ENCODE measurements at regions not wholly inside any gene's neighbourhood (a gene's known extent, or its start where the extent isn't known, plus 50 kb on each side); places are given as distances from the start of the nearest gene placed in this dataset.
"Not testable (repeated sequence)": the region's sequence is repeated elsewhere in the genome, so short reads cannot be mapped to it uniquely, and the experiment has no call there.

DNA sequence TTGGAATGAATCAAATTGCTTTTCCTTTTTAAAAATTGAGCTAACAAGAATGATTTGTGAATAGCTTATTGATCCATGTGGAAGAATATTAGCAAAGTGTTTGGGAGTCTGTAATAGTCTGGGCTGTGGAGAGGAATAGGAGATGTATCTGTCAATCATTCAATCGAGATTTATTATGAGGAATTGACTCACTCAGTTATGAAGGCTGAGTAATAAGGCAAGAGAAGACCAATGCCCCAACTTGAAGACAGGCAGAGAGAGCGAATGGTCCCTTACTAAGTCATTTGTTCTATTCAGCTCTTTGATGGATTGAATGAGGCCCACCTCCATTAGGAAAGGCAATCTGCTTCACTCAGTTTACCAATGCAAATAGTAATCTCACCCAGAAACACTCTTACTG is 403.0 kb downstream of the CD83 start:
- DNase-seq (ENCODE audit: low read depth, low spot score): no peak
- no peak overlapping the region for H3K4me3 ChIP-seq (ENCODE audit: low read depth, low read length)
- in situ Hi-C loops (cut with HindIII; ENCODE audit: low sequenced_read_pairs): no loop called here
- no peak for TF ChIP-seq CTCF (IDR thresholded peaks at IDR 0.05; ENCODE audit: low read depth, low read length)

- no peak overlapping the region for H3K4me3 ChIP-seq (ENCODE audit: low read depth, low read length)
- in situ Hi-C loops (cut with HindIII; ENCODE audit: low sequenced_read_pairs): no loop called here
- DNase-seq (ENCODE audit: low read depth, low spot score): no peak
- no peak for TF ChIP-seq CTCF (IDR thresholded peaks at IDR 0.05; ENCODE audit: low read depth, low read length)
These were observed 403.6 kb downstream of the CD83 start for GRCh38 chr6:14521141-14521540.

DNA sequence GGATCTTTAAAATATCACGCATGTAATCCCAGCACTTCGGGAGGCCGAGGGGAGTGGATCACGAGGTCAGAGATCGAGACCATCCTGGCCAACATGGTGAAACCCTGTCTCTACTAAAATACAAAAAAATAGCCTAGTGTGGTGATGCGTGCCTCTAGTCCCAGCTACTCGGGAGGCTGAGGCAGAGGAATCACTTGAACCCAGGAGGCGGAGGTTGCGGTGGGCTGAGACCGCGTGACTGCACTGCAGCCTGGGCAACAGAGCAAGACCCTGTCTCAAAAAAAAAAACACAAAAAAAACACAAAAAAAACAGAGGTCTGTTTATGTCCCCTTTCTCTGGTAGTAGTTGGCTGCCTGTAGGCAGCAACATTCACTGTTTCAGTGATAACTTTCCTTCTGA is 404.3 kb downstream of the CD83 start:
- DNase-seq (ENCODE audit: low read depth, low spot score); H3K4me3 ChIP-seq (ENCODE audit: low read depth, low read length); in situ Hi-C loops (cut with HindIII; ENCODE audit: low sequenced_read_pairs): not testable (repeated sequence)

DNA sequence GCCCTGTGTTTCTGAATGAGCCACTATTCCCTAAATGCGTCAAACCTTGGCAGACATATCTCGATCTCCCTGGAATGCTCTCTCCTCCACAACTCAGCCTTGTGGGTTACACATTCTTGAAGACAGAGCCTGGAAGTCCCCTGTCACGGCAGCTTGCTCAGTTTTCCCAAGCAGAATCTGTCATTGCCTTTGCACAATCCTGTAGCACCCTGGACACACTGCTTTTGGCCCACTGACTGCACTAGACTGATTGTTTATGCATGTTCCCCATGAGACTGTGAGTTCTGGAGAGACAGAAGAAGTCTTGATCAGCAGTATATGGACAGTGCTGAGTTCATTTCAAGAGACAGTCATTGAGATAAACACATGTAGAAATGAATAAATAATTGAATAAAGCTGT is 406.7 kb downstream of the CD83 start:
- TF ChIP-seq CTCF (IDR thresholded peaks at IDR 0.05; ENCODE audit: low read depth, low read length): no peak
- H3K4me3 ChIP-seq (ENCODE audit: low read depth, low read length): no peak overlapping the region
- no peak for DNase-seq (ENCODE audit: low read depth, low spot score)
- in situ Hi-C loops (cut with HindIII; ENCODE audit: low sequenced_read_pairs): no loop called here

DNA sequence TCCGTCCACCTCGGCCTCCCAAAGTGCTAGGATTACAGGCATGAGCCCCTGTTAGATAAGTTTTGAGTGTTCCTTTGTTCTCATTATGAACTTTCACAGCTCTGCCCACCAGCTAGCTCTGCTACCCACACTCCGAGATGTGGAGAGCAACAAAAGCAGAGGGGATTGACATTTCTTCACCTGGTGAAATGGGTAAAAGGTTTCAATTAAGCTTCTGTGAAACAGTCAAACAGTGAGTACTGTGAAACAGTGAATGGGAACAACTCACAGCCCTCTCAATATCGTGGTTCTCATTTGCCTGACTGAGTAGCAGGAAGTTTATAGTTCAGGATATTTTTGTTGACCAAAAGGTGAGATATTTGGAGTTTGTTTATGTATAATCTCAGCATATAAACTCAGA is 412.8 kb downstream of the CD83 start:
- no peak for DNase-seq (ENCODE audit: low read depth, low spot score)
- no peak overlapping the region for H3K4me3 ChIP-seq (ENCODE audit: low read depth, low read length)
- TF ChIP-seq CTCF (IDR thresholded peaks at IDR 0.05; ENCODE audit: low read depth, low read length): no peak
- in situ Hi-C loops (cut with HindIII; ENCODE audit: low sequenced_read_pairs): no loop called here

- no peak overlapping the region for H3K4me3 ChIP-seq (ENCODE audit: low read depth, low read length)
- in situ Hi-C loops (cut with HindIII; ENCODE audit: low sequenced_read_pairs): no loop called here
- no peak for TF ChIP-seq CTCF (IDR thresholded peaks at IDR 0.05; ENCODE audit: low read depth, low read length)
- DNase-seq (ENCODE audit: low read depth, low spot score): no peak
These were observed 415.9 kb downstream of the CD83 start for GRCh38 chr6:14533446-14533845.

DNA sequence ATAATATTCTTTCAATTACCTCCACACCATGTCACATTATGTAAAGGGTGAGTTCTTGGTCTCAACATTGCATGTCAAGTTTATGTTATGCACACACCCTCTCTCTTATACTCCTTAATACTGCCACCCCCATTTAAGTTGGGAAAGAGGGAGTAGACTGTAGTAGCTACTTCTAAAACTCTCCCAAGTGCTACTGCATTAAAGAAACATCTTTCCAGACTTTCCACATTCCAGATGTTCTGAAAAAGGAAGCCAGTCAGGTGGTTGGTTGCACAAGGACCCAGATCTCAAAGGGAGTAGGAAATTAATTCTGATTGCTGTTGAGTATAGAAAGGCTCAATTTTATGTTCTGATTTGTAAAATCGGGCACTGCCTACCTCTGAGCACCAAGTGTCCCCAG is 419.5 kb downstream of the CD83 start:
- no peak for DNase-seq (ENCODE audit: low read depth, low spot score)
- no peak for TF ChIP-seq CTCF (IDR thresholded peaks at IDR 0.05; ENCODE audit: low read depth, low read length)
- H3K4me3 ChIP-seq (ENCODE audit: low read depth, low read length): no peak overlapping the region
- in situ Hi-C loops (cut with HindIII; ENCODE audit: low sequenced_read_pairs): no loop called here

Measured in astrocyte of the spinal cord (primary cell).